Kidney epithelial cell (primary cell): ENCODE measurements at regions not wholly inside any gene's neighbourhood (a gene's known extent, or its start where the extent isn't known, plus 50 kb on each side); places are given as distances from the start of the nearest gene placed in this dataset.

Source experiments
- DNase-seq: peaks from one replicate; pipeline ENCODE4 v3.0.0-alpha.2; 2010; ENCODE audit warnings: low read depth
- H3K27me3 ChIP-seq: 2 replicates; pipeline ENCODE4 v1.6.0; 2011; ENCODE audit warnings: low read length; ENCODE audit not compliant: control insufficient read depth, insufficient read depth
- H3K36me3 ChIP-seq: 2 replicates; pipeline ENCODE4 v1.5.1; 2011; ENCODE audit warnings: low read length; ENCODE audit not compliant: control insufficient read depth, insufficient read depth
- H3K4me3 ChIP-seq: 2 replicates; pipeline ENCODE4 v1.5.1; 2011; ENCODE audit warnings: low read depth, mild to moderate bottlenecking, control low read depth, low read length
- TF ChIP-seq, protein P1 (sequence below): IDR thresholded peaks from 2 replicates; pipeline ENCODE4 v1.5.1; 2011; ENCODE audit warnings: mild to moderate bottlenecking, moderate library complexity, low read length, control low read depth, inconsistent platforms; ENCODE audit not compliant: insufficient read depth, poor library complexity, severe bottlenecking

DNA sequence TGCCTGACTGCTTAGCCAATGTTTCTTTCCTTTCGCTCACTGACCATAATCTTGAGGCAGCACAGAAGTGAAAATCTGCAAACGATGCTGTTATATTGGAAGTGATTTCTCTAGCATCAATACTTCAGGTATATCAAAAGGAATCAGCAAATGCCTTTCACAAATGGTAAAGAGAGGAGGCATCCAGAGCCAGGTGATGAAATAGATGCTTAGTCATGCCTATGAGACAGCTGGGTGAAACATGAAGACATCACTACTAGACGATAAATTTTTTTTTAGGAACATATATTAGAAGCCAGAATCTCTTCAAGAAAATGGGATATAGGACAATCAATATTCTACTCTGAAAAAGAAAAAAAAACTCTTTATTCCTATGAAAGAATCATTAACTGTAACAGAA, 249.2 kb upstream of the SLC39A10 start:
- no peaks in the 10 kb centered on the region for H3K36me3 ChIP-seq
- H3K4me3 ChIP-seq: no peak overlapping the region
- no peak for DNase-seq
- TF ChIP-seq, protein P1, sequence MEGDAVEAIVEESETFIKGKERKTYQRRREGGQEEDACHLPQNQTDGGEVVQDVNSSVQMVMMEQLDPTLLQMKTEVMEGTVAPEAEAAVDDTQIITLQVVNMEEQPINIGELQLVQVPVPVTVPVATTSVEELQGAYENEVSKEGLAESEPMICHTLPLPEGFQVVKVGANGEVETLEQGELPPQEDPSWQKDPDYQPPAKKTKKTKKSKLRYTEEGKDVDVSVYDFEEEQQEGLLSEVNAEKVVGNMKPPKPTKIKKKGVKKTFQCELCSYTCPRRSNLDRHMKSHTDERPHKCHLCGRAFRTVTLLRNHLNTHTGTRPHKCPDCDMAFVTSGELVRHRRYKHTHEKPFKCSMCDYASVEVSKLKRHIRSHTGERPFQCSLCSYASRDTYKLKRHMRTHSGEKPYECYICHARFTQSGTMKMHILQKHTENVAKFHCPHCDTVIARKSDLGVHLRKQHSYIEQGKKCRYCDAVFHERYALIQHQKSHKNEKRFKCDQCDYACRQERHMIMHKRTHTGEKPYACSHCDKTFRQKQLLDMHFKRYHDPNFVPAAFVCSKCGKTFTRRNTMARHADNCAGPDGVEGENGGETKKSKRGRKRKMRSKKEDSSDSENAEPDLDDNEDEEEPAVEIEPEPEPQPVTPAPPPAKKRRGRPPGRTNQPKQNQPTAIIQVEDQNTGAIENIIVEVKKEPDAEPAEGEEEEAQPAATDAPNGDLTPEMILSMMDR: no peak
- H3K27me3 ChIP-seq: no peaks in the 10 kb centered on the region

DNA sequence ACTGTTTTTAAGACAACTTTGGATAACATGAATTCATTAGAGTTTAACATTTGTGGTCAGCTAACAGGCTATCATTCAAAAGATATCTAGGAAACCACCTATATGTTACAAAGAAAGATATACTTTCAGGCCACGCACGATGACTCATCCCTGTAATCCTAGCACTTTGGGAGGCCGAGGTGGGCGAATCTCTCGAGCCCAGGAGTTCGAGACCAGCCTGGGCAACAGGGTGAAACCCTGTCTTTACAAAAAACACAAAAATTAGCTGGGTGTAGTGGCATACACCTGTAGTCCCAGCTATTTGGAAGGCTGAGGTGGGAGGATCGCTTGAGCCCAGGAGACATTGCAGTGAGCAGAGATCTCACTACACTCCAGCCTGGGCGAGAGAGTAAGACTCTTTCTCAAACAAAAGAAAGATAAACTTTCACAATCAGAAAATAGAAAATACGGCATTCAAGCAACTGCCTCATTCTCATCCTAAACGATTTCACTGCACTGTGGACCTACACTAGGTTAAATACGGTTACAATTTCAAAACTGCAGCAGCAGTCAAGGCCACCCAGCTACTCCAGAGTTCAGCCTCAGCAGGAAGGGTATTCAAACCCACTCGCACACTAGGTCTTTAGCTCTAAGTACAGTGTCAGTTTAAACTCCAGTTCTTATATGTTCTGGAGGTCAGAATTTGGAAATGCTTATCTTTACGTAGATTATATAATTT, 250.0 kb upstream of the SLC39A10 start:
- Histone ChIP-seq H3K36me3 (no peaks in the 10 kb centered on the region), H3K27me3 (no peaks in the 10 kb centered on the region), H3K4me3 (no peak overlapping the region)
- no peak for DNase-seq
- TF ChIP-seq, protein P1: no peak

DNA sequence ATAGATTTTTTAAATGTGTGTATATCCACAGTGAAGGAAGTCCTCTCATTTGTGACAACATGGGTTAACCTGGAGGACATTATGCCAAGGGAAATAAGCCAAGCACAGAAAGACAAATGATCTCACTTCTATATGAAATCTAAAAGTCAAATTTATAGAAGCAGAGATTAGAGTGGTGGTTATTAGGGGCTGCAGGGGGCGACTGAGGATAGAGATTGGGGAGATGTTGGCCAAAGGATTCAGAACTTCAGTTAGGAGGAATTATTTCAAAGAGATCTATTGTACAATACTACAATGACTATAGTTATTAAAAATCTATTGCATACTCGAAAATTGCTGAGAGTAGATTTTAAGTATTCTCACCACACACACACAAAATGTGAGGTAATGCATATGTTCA, 252.4 kb upstream of the SLC39A10 start:
- TF ChIP-seq, protein P1: no peak
- Histone ChIP-seq H3K4me3 (no peak overlapping the region), H3K27me3 (no peaks in the 10 kb centered on the region), H3K36me3 (no peaks in the 10 kb centered on the region)
- no peak for DNase-seq

DNA sequence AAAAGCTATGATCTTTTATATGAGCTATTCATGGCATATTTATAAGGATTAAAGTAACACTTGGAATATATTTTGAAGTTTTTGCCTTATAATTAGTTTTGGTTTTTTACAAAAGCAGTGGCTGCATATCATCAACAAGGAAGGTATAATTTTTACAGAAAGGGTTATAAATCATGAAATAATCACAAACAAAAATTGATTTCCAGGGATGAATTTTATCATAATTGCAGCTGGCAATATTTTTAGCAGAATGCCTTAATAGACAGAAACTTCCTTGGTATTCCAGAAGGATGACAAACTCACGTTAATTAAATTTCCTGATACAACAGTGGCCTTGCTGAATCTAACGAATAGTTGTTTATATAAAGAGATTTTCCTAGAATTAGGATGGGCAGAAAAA, 260.5 kb upstream of the SLC39A10 start:
- no peak for DNase-seq
- TF ChIP-seq, protein P1: no peak
- no peaks in the 10 kb centered on the region for H3K36me3 ChIP-seq

DNA sequence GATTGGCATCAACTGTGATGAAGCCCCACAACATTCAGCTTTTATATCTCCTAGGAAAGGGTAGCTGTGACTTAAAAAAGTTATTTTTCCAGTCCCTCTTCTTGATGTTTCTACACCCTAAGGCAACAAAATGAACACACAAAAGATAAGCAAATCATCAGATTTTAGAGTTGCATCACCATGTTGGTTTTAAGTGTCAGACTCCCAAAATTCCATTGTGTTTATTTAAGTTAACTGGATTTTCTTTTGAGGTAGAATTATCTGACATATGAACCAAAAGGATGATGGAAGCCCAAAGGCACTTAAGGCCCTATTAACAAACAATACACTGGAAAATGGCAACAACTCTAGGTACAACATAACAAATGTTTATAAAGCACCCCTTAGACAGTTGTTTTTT, 261.7 kb upstream of the SLC39A10 start:
- Histone ChIP-seq H3K36me3 (no peaks in the 10 kb centered on the region), H3K4me3 (no peak overlapping the region), H3K27me3 (no peaks in the 10 kb centered on the region)
- TF ChIP-seq, protein P1: no peak
- DNase-seq: no peak

More for the DNA sequence above, 260.5 kb upstream of the SLC39A10 start:
- H3K27me3 ChIP-seq: no peaks in the 10 kb centered on the region
- no peak overlapping the region for H3K4me3 ChIP-seq
